WERI-Rb-1 (cell line): ENCODE measurements at regions not wholly inside any gene's neighbourhood (a gene's known extent, or its start where the extent isn't known, plus 50 kb on each side); places are given as distances from the start of the nearest gene placed in this dataset.

ENCODE experiments used
- DNase-seq: peaks from one replicate; pipeline ENCODE4 v3.0.0-alpha.2; 2020
- H3K27ac ChIP-seq: fragments of 250-450 bp; sonication (Bioruptor Pico); 2 replicates; pipeline ENCODE4 v1.5.1; 2020; ENCODE audit warnings: mild to moderate bottlenecking, moderate library complexity
- H3K27me3 ChIP-seq: fragments of 250-450 bp; sonication (Bioruptor Pico); 2 replicates; pipeline ENCODE4 v1.5.1; 2021; ENCODE audit warnings: mild to moderate bottlenecking, low read depth, moderate library complexity; ENCODE audit not compliant: insufficient read depth, severe bottlenecking
- H3K36me3 ChIP-seq: fragments of 250-450 bp; sonication (Bioruptor Pico); 2 replicates; pipeline ENCODE4 v1.5.1; 2020; ENCODE audit warnings: mild to moderate bottlenecking, moderate library complexity
- H3K4me3 ChIP-seq: 2 replicates; pipeline ENCODE4 v1.5.1; 2011; ENCODE audit warnings: low read depth, mild to moderate bottlenecking, control low read depth, low read length
- H3K9me3 ChIP-seq: fragments of 250-450 bp; sonication (Bioruptor Pico); 2 replicates; pipeline ENCODE4 v1.5.1; 2021; ENCODE audit warnings: mild to moderate bottlenecking, moderate library complexity; ENCODE audit not compliant: severe bottlenecking
- TF ChIP-seq, protein P1 (sequence below): IDR thresholded peaks from 2 replicates; pipeline ENCODE4 v1.5.1; 2011; ENCODE audit warnings: low read depth, mild to moderate bottlenecking, control low read depth, inconsistent platforms, low read length

DNA sequence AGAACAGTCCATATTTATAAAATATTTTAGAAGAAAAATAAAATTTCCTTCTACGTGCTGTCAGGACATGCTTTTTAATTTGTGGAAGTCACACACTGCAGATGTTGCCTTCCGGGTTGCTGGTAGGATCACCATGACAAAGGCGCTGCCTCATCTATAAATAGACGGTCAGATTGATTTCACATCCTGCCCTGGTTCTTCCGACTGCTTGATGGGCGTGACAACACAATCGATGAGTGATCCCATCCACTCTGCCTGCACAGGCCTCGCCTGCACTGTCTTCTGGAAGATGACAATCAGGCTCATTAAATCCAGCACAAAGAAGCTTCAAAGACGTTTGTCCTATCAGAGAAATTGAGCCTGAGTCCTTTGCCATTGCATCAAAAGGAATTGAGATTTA is 318.9 kb upstream of the TRIB2 start:
- Histone ChIP-seq H3K27ac (no peak overlapping the region), H3K9me3 (peaks cover 4% of the 10 kb centered on the region), H3K36me3 (no peaks in the 10 kb centered on the region), H3K4me3 (no peak overlapping the region), H3K27me3 (no peaks in the 10 kb centered on the region)
- DNase-seq: no peak
- TF ChIP-seq, protein P1, sequence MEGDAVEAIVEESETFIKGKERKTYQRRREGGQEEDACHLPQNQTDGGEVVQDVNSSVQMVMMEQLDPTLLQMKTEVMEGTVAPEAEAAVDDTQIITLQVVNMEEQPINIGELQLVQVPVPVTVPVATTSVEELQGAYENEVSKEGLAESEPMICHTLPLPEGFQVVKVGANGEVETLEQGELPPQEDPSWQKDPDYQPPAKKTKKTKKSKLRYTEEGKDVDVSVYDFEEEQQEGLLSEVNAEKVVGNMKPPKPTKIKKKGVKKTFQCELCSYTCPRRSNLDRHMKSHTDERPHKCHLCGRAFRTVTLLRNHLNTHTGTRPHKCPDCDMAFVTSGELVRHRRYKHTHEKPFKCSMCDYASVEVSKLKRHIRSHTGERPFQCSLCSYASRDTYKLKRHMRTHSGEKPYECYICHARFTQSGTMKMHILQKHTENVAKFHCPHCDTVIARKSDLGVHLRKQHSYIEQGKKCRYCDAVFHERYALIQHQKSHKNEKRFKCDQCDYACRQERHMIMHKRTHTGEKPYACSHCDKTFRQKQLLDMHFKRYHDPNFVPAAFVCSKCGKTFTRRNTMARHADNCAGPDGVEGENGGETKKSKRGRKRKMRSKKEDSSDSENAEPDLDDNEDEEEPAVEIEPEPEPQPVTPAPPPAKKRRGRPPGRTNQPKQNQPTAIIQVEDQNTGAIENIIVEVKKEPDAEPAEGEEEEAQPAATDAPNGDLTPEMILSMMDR: no peak

DNA sequence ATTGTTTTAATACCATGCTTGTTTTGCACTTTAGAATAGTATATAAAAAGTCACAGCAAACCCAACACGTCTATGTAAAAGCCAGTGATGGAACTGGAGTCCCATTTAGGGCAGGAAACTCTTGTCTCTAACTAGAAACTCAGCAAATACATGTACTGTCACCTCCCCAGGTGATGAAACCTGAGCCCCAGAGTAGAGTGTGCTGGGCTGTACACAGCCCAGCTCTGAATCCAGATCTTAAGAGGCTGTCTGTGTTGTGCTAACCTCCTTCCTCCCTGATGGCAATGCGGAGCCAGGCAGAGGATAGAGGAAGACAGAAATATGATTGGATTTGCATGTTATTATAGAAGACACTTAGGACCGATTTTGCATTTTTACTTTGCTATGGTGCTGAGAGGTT is 317.5 kb upstream of the TRIB2 start:
- TF ChIP-seq, protein P1: no peak
- Histone ChIP-seq H3K27ac (no peak overlapping the region), H3K27me3 (no peaks in the 10 kb centered on the region), H3K36me3 (no peaks in the 10 kb centered on the region), H3K9me3 (peaks cover 5% of the 10 kb centered on the region), H3K4me3 (no peak overlapping the region)
- no peak for DNase-seq

DNA sequence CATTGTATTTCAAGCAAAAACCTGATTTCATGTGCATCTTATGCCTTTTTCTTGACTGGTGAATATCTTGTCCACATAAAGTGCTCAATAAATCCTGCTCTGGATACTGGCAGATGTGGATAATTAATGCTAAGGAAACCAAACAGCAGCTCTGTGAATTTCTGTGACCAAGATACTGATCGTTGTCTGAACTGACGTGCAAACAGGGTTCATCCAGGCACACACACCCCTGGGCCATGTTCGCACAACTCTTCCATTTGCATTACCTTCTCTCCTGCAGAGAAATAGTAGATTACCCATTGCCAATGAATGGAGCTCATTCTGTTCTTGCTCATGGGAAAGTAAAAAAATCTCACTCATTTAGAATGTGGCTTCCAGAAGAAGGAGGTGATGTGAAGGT is 316.2 kb upstream of the TRIB2 start:
- no peak for DNase-seq
- Histone ChIP-seq H3K4me3 (no peak overlapping the region), H3K27me3 (no peaks in the 10 kb centered on the region), H3K9me3 (peaks cover 5% of the 10 kb centered on the region), H3K36me3 (no peaks in the 10 kb centered on the region), H3K27ac (no peak overlapping the region)
- TF ChIP-seq, protein P1: no peak

- Histone ChIP-seq H3K27ac (no peak overlapping the region), H3K4me3 (no peak overlapping the region), H3K27me3 (no peaks in the 10 kb centered on the region), H3K9me3 (peaks cover 5% of the 10 kb centered on the region), H3K36me3 (no peaks in the 10 kb centered on the region)
- no peak for DNase-seq
- TF ChIP-seq, protein P1: no peak
Measured at GRCh38 chr2:12402440-12403139, 314.1 kb upstream of the TRIB2 start.

DNA sequence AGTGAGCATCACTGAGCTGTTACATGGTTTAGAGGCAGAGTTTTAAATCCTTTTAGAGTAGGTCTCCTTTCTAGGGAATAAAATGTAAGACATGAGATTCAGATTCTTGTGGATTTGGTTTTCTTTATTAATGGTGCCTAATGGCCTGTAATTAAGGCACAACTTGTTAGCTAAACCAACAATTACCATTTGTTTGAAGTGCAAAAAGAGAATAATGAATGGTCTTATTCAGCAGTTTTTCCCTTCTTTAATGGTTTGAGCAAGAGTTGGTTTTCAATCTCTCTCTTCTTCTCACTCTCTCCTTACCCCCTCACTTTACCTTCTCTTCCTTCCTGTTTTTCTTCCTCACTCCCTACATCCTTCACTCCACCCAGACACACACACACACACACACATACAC is 312.2 kb upstream of the TRIB2 start:
- no peaks in the 10 kb centered on the region for H3K36me3 ChIP-seq
- no peak overlapping the region for H3K27ac ChIP-seq
- H3K4me3 ChIP-seq: no peak overlapping the region
- TF ChIP-seq, protein P1: no peak
- DNase-seq: no peak
- peaks cover 5% of the 10 kb centered on the region for H3K9me3 ChIP-seq
- no peaks in the 10 kb centered on the region for H3K27me3 ChIP-seq

- no peak for DNase-seq
- Histone ChIP-seq H3K4me3 (no peak overlapping the region), H3K27me3 (no peaks in the 10 kb centered on the region)
Measured at GRCh38 chr2:12407160-12407559, 309.6 kb upstream of the TRIB2 start.

More at GRCh38 chr2:12407160-12407559, 309.6 kb upstream of the TRIB2 start:
- Histone ChIP-seq H3K36me3 (no peaks in the 10 kb centered on the region), H3K27ac (no peak overlapping the region), H3K9me3 (peaks cover 5% of the 10 kb centered on the region)
- TF ChIP-seq, protein P1: no peak
